IMR-90 (cell line): ENCODE measurements at regions not wholly inside any gene's neighbourhood (a gene's known extent, or its start where the extent isn't known, plus 50 kb on each side); places are given as distances from the start of the nearest gene placed in this dataset.
"Not testable (repeated sequence)": the region's sequence is repeated elsewhere in the genome, so short reads cannot be mapped to it uniquely, and the experiment has no call there.

Experiments used
- ATAC-seq: fragments of 200-7000 bp; cut with Tn5 transposase; 2 replicates; pipeline ENCODE4 v1.9.1; 2020; ENCODE audit warnings: low read depth, mild to moderate bottlenecking, moderate library complexity
- BruUV-seq: library from RNA; stranded (reverse); fragments of 400-500 nt; replicated peaks from 2 replicates; lab custom pipeline; 2021; lab: Mats Ljungman, UMichigan
- CTCF ChIA-PET: fragments of 300-600 bp; formaldehyde crosslinking; extraction: SDS; loops from one replicate; lab custom pipeline; 2021; ENCODE audit warnings: antibody characterized with exemption; lab: Yijun Ruan, JAX
- POLR2A ChIA-PET: fragments of 300-600 bp; sonication (Branson Sonifier 250); formaldehyde crosslinking; loops from one replicate; lab custom pipeline; 2022; ENCODE audit warnings: antibody characterized with exemption; ENCODE audit not compliant: unreplicated experiment; lab: Charles Lee
- DNase-seq: peaks from one replicate; pipeline ENCODE4 v3.0.0; 2013
- H2AFZ ChIP-seq: replicated peaks from 2 replicates; pipeline ENCODE3; 2013; ENCODE audit warnings: low read length, mild to moderate bottlenecking; ENCODE audit not compliant: poor library complexity
- H2AK5ac ChIP-seq: 2 replicates; pipeline ENCODE4 v1.6.1; 2013; ENCODE audit warnings: low read depth, low read length, inconsistent platforms
- H2AK9ac ChIP-seq: replicated peaks from 2 replicates; pipeline ENCODE3; 2013; ENCODE audit warnings: mild to moderate bottlenecking, low read depth, low read length, moderate library complexity; ENCODE audit not compliant: poor library complexity
- H2BK120ac ChIP-seq: 2 replicates; pipeline ENCODE4 v1.6.1; 2013; ENCODE audit warnings: low read depth, low read length, inconsistent platforms
- H2BK15ac ChIP-seq: 3 replicates; pipeline ENCODE4 v1.6.1; 2013; ENCODE audit warnings: low read depth, low read length, inconsistent platforms
- H2BK20ac ChIP-seq: 2 replicates; pipeline ENCODE4 v1.6.1; 2013; ENCODE audit warnings: low read depth, mild to moderate bottlenecking, inconsistent platforms, low read length, moderate library complexity
- H2BK5ac ChIP-seq: 2 replicates; pipeline ENCODE4 v1.6.1; 2013; ENCODE audit warnings: mild to moderate bottlenecking, low read depth, low read length, inconsistent platforms; ENCODE audit not compliant: poor library complexity, severe bottlenecking
- H3K14ac ChIP-seq: replicated peaks from 2 replicates; pipeline ENCODE4 v1.6.1; 2013; ENCODE audit warnings: low read depth, low read length, inconsistent platforms
- H3K18ac ChIP-seq: 2 replicates; pipeline ENCODE4 v1.6.1; 2013; ENCODE audit warnings: low read depth, low read length, control low read depth
- H3K23ac ChIP-seq: 2 replicates; pipeline ENCODE4 v1.6.1; 2013; ENCODE audit warnings: low read depth, low read length, inconsistent platforms
- H3K27ac ChIP-seq: 2 replicates; pipeline ENCODE4 v1.5.1; 2013; ENCODE audit warnings: mild to moderate bottlenecking, control low read depth, low read length; ENCODE audit not compliant: insufficient read depth
- H3K27me3 ChIP-seq: 2 replicates; pipeline ENCODE4 v1.6.1; 2013; ENCODE audit warnings: low read length; ENCODE audit not compliant: control insufficient read depth, insufficient read depth
- H3K36me3 ChIP-seq: 2 replicates; pipeline ENCODE4 v1.6.1; 2013; ENCODE audit warnings: low read length, mixed read lengths; ENCODE audit not compliant: control insufficient read depth, insufficient read depth
- H3K4ac ChIP-seq: 2 replicates; pipeline ENCODE4 v1.6.1; 2013; ENCODE audit warnings: low read depth, low read length, inconsistent platforms
- H3K4me1 ChIP-seq: 2 replicates; pipeline ENCODE4 v1.6.1; 2013; ENCODE audit warnings: low read length, mixed read lengths; ENCODE audit not compliant: control insufficient read depth, insufficient read depth
- H3K4me2 ChIP-seq: 2 replicates; pipeline ENCODE4 v1.6.1; 2013; ENCODE audit warnings: low read depth, mild to moderate bottlenecking, control low read depth, low read length, moderate library complexity
- H3K4me3 ChIP-seq: 2 replicates; pipeline ENCODE4 v1.5.1; 2013; ENCODE audit warnings: low read depth, mild to moderate bottlenecking, control low read depth, low read length, moderate library complexity; ENCODE audit not compliant: insufficient read depth
- H3K56ac ChIP-seq: 2 replicates; pipeline ENCODE4 v1.6.1; 2013; ENCODE audit warnings: low read length, inconsistent platforms; ENCODE audit not compliant: insufficient read depth; ENCODE audit errors: extremely low read depth
- H3K79me1 ChIP-seq, 2 experiments: 2 replicates each; pipeline ENCODE4 v1.6.1; 2013; ENCODE audit warnings: low read length in 2 of 2, inconsistent platforms in 1 of 2, low read depth in 1 of 2
- H3K9ac ChIP-seq: 2 replicates; pipeline ENCODE4 v1.6.1; 2013; ENCODE audit warnings: low read depth, low read length, control low read depth
- H3K9me1 ChIP-seq: 2 replicates; pipeline ENCODE4 v1.6.1; 2013; ENCODE audit warnings: low read length, inconsistent platforms; ENCODE audit not compliant: insufficient read depth
- H3K9me3 ChIP-seq: 2 replicates; pipeline ENCODE4 v1.6.1; 2013; ENCODE audit warnings: low read length; ENCODE audit not compliant: control insufficient read depth, insufficient read depth
- H4K20me1 ChIP-seq: 2 replicates; pipeline ENCODE4 v1.6.1; 2013; ENCODE audit warnings: low read length, inconsistent platforms; ENCODE audit not compliant: insufficient read depth
- H4K5ac ChIP-seq: 2 replicates; pipeline ENCODE4 v1.6.1; 2013; ENCODE audit warnings: mild to moderate bottlenecking, low read depth, low read length, control low read depth
- H4K8ac ChIP-seq, 2 experiments: 2 replicates each; pipeline ENCODE4 v1.6.1; 2013; ENCODE audit warnings: low read depth in 2 of 2, low read length in 2 of 2, control low read depth in 1 of 2, inconsistent platforms in 1 of 2
- H4K91ac ChIP-seq: 2 replicates; pipeline ENCODE4 v1.6.1; 2013; ENCODE audit warnings: low read depth, low read length, inconsistent platforms; ENCODE audit not compliant: insufficient read depth
- WGBS, 2 experiments: methylation state at CpG; one replicate each; pipeline versions ENCODE4 v1.1.5 to v1.1.7; 2013; ENCODE audit warnings: missing lambda C conversion rate in 2 of 2; ENCODE audit not compliant: insufficient read length in 1 of 2; ENCODE audit errors: extremely low coverage in 2 of 2; 5-methylcytosine and 5-hydroxymethylcytosine counted together
- dilution Hi-C: fragments of 300-500 bp; cut with HindIII; formaldehyde crosslinking; loops from one replicate; pipeline ENCODE4 v1.14.3; 2018; ENCODE audit warnings: low sequenced_read_pairs; ENCODE audit not compliant: unreplicated experiment
- in situ Hi-C: fragments of 300-500 bp; cut with MboI; formaldehyde crosslinking; loops from 3 replicates; pipeline ENCODE4 v1.14.3; 2019; ENCODE audit warnings: low sequenced_read_pairs, inconsistent platforms, mixed read lengths
- intact Hi-C: fragments of 100-400 bp; cut with micrococcal nuclease; formaldehyde crosslinking; loops from 2 replicates; pipeline ENCODE4 v1.10.0; 2022

DNA sequence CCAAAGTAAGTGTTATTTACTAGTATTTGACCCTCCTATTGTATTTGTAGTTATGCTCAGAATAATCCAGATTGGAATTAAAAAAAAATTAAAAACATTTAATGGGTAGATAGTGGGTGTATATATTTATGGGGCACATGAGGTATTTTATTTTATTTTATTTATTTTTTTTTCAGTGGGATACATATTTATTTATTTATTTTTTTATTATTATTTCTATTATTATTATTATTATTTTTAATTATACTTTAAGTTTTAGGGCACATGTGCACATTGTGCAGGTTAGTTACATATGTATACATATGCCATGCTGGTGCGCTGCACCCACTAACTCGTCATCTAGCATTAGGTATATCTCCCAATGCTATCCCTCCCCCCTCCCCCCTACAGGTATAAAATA lies 1211.8 kb downstream of the OTOL1 start:
- H2BK20ac ChIP-seq, H4K20me1 ChIP-seq, H3K14ac ChIP-seq, H2BK15ac ChIP-seq, BruUV-seq, H3K23ac ChIP-seq, H2AK5ac ChIP-seq, H4K8ac ChIP-seq, CTCF ChIA-PET, DNase-seq, H2BK120ac ChIP-seq, H2BK5ac ChIP-seq, POLR2A ChIA-PET, H3K18ac ChIP-seq, H3K4me2 ChIP-seq, H4K91ac ChIP-seq, in situ Hi-C loops, H3K4ac ChIP-seq, H3K4me1 ChIP-seq, H3K27me3 ChIP-seq, H3K9ac ChIP-seq, intact Hi-C loops, ATAC-seq, H3K27ac ChIP-seq, H2AFZ ChIP-seq, H3K9me1 ChIP-seq, H3K79me1 ChIP-seq, H3K4me3 ChIP-seq, H3K9me3 ChIP-seq, H3K36me3 ChIP-seq, H4K5ac ChIP-seq, dilution Hi-C loops, H2AK9ac ChIP-seq, H3K56ac ChIP-seq: not testable (repeated sequence)
- WGBS, 2 experiments, result no CpG with 5 or more reads among the region's 2 CpGs

GRCh38 chr3:162708942-162709706 lies 1212.5 kb downstream of the OTOL1 start:
- not testable (repeated sequence) for ATAC-seq

More at GRCh38 chr3:162708942-162709706, 1212.5 kb downstream of the OTOL1 start:
- H3K36me3 ChIP-seq, H3K9me1 ChIP-seq, H2AK9ac ChIP-seq, H3K9ac ChIP-seq, H3K27ac ChIP-seq, H2AFZ ChIP-seq, H3K9me3 ChIP-seq, H2AK5ac ChIP-seq, intact Hi-C loops, H3K4me3 ChIP-seq, H3K18ac ChIP-seq, BruUV-seq, H3K4me2 ChIP-seq, H3K4me1 ChIP-seq, H2BK120ac ChIP-seq, CTCF ChIA-PET, H3K27me3 ChIP-seq, H2BK5ac ChIP-seq, H4K5ac ChIP-seq, in situ Hi-C loops, H2BK20ac ChIP-seq, H3K4ac ChIP-seq, H3K23ac ChIP-seq, POLR2A ChIA-PET, H3K56ac ChIP-seq, dilution Hi-C loops, H3K79me1 ChIP-seq, H2BK15ac ChIP-seq, H4K8ac ChIP-seq, H4K20me1 ChIP-seq, H3K14ac ChIP-seq, H4K91ac ChIP-seq, DNase-seq: not testable (repeated sequence)
- no CpG with 5 or more reads among the region's 15 CpGs for WGBS, 2 experiments
